NCI-H1417 (cell line): ENCODE measurements at regions not wholly inside any gene's neighbourhood (a gene's known extent, or its start where the extent isn't known, plus 50 kb on each side); places are given as distances from the start of the nearest gene placed in this dataset.
"Not testable (repeated sequence)": the region's sequence is repeated elsewhere in the genome, so short reads cannot be mapped to it uniquely, and the experiment has no call there.

ENCODE experiments used
- DNase-seq, 3 experiments: peaks; one replicate each; lab custom pipeline; 2025; lab: John Stamatoyannopoulos, UW

GRCh38 chr1:177723533-177723932, 246.3 kb downstream of the SEC16B start:
- DNase-seq = no peak

- no peak for DNase-seq
Measured at GRCh38 chr1:177710696-177711620, 258.9 kb downstream of the SEC16B start.

GRCh38 chr1:177708406-177708805, 261.5 kb downstream of the SEC16B start:
- no peak for DNase-seq

- no peak for DNase-seq
Measured at GRCh38 chr1:177706977-177707376, 262.9 kb downstream of the SEC16B start.

GRCh38 chr1:177705839-177706238, 264.0 kb downstream of the SEC16B start:
- no peak for DNase-seq

GRCh38 chr1:177703888-177704446, 265.9 kb downstream of the SEC16B start:
- no peak for DNase-seq

- DNase-seq = no peak
Measured at GRCh38 chr1:177701654-177702353, 268.1 kb downstream of the SEC16B start.

GRCh38 chr1:177700856-177701255, 269.0 kb downstream of the SEC16B start:
- DNase-seq = no peak

GRCh38 chr1:177690996-177691395, 278.9 kb downstream of the SEC16B start:
- no peak for DNase-seq

GRCh38 chr1:177687544-177687943, 282.3 kb downstream of the SEC16B start:
- no peak for DNase-seq

- peak in 1 of 3 experiments; percentile 11 for DNase-seq
Measured at GRCh38 chr1:177686933-177687332, 282.9 kb downstream of the SEC16B start.

- DNase-seq = no peak
Measured at GRCh38 chr1:177669161-177669560, 300.7 kb downstream of the SEC16B start.

GRCh38 chr1:177665935-177666334, 303.9 kb downstream of the SEC16B start:
- no peak for DNase-seq

GRCh38 chr1:177664742-177665141, 305.1 kb downstream of the SEC16B start:
- DNase-seq = not testable (repeated sequence)

- DNase-seq = no peak
Measured at GRCh38 chr1:177660188-177660587, 309.7 kb downstream of the SEC16B start.

GRCh38 chr1:177659281-177659680, 310.6 kb downstream of the SEC16B start:
- DNase-seq = peak in 1 of 3 experiments; percentile 53

GRCh38 chr1:177656598-177656997, 313.3 kb downstream of the SEC16B start:
- no peak for DNase-seq

- DNase-seq = no peak
Measured at GRCh38 chr1:177650947-177651346, 318.9 kb downstream of the SEC16B start.

- DNase-seq = no peak
Measured at GRCh38 chr1:177648731-177649265, 321.1 kb downstream of the SEC16B start.

- no peak for DNase-seq
Measured at GRCh38 chr1:177648138-177648537, 321.7 kb downstream of the SEC16B start.

- no peak for DNase-seq
Measured at GRCh38 chr1:177646757-177647730, 322.8 kb downstream of the SEC16B start.
